Activated T-helper 1 cell treated with anti-CD3 and anti-CD28 coated beads, Interleukin-2, amount 50 U/mL, for 16 hours (primary cell): ENCODE measurements at regions not wholly inside any gene's neighbourhood (a gene's known extent, or its start where the extent isn't known, plus 50 kb on each side); places are given as distances from the start of the nearest gene placed in this dataset.

Experiments
- DNase-seq, 2 donors: peaks; one replicate each; pipeline ENCODE4 v3.0.0-alpha.2; 2020; ENCODE audit warnings: low read depth in 1 of 2, low spot score in 1 of 2

- no peak for DNase-seq
These were observed 321.3 kb upstream of the LCORL start for GRCh38 chr4:18342847-18343246.

DNA sequence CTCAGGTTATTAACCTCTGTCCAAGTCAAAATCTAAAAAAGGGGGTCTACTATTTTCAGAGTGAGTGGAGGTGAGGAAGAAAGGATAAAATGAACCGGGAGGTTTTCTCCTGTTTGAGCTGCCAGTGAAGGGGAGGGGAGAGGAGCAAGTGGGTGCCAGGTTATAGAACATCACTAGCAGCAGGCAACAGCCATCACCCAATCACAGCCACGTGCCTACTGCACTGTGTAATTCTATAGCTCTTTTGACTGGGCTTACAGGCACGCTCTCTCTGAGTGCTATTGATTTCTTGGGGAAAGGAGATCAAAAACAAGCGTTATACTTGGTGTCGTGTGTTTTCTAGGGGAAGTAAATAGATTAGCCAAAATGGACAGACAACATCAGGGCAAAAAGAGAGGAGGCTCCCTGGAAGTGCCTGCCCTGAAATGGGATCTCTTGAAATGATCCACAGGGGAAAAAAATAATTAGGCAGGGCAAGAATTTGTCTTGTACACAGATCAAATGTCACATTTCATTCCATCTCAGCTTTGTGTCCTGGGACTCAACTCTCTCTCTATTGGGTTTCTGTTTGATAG lies 300.5 kb upstream of the LCORL start:
- no peak for DNase-seq

GRCh38 chr4:18319431-18319830 lies 297.9 kb upstream of the LCORL start:
- DNase-seq: no peak

DNA sequence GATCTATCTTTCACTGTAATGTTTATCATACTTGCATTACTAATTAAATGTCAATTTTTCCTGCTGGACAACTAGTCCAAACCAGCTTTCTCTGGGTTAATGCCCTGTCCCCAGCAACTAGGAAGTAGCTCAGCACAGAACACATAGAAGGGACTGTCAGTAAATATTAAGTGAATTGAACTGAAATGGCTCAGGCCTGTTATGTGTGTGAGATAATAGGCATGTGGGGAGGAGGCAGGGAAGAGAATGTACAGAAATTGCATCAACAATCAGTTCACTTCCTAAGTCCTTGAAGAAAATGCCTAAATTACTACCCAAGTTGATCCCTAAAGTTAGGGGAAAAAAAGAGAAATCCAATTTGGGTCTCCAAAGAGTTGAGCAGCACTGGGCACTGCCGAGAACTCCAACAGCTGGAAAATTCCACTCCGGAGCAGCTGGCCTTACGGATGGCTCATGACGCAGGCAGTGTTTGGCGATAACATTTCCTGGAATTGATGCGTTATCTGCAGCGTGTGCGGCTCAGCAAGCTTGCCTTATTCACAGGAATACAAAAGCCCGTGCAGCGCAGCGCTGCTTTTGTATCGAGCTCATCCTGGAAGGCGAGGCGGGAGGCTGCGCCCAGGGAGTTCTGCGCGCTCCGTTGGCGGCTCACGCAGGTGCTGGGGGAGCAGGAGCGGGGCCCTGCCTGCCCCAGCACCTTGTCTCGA lies 297.3 kb upstream of the LCORL start:
- DNase-seq: no peak

GRCh38 chr4:18314731-18315130 lies 293.2 kb upstream of the LCORL start:
- DNase-seq: no peak

DNA sequence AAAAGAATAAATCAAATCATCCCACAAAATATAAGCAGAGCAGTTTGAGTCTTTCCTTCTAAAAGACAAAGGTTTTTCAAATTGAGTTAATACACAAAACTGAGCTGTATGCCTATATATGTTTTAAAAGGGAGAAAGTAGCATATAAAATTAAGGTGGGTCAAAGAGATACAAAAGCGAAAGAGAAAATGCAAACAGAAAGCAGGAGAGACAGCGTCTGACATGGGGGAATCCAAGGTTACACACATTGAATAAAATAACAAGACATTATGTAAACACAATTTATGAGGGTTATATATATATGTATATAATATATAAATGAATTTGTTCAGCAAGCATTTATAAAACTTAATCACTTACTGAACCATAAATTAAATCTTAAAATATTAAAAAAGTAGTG lies 276.1 kb upstream of the LCORL start:
- DNase-seq: no peak

DNA sequence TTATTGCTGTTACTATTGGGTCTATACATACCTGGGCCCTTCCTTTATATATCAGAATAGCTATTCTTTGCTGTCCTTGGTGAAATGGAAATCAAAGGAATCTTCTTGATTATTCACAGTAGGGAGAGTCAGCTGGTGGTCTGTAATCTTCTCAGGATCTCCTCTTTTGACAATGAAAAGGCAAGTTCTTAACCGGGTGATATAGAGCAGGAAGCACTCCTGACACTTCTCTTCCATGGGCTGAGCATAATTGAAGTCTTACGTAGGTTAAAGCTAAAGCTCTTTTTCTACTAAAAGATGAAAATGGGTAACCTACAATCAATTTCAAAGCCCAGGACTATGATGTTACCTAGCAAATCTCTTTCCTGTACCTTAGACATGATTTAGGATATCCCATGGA lies 274.9 kb upstream of the LCORL start:
- no peak for DNase-seq

DNA sequence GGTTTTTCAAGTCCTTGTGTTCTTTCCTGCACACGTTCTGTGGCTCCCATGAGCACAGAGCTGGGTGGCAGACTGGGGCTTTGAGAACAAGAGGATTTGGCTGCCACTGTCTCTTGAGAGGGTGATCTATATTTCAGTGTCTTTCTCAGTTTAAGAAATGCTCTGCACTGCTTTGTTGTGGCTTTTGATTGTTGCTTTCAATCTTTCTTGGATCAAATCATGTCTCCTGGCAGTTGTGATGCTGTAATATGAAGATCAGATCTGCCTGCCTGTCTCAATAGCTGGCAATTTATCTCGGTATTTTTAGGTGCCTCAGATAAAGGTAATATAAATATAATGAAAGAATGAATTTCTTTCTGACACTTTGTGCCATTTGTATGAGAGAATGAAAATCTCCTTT lies 273.3 kb upstream of the LCORL start:
- no peak for DNase-seq

DNA sequence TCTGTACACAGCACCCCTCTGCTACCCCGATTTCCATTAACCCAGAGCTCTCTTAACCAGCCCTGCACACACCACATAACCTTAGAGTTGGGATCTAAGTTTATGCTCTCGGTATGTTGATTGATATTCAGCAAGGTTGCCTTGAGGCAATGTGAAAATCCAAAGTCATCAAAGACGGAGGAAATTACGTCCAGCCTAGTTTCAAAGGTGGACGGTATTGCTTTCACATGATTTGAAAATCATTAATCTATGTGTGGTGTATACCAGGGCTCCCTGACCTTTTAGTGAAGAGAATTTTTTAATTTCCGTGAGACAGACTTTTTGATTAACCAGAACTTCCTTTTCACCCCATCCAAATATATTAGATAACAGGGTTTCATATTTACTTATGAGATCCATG lies 272.5 kb upstream of the LCORL start:
- no peak for DNase-seq

GRCh38 chr4:18292411-18292810 lies 270.9 kb upstream of the LCORL start:
- DNase-seq: no peak

GRCh38 chr4:18291981-18292380 lies 270.4 kb upstream of the LCORL start:
- no peak for DNase-seq

- DNase-seq: no peak
These were observed 269.7 kb upstream of the LCORL start for GRCh38 chr4:18291256-18291655.

- no peak for DNase-seq
These were observed 263.8 kb upstream of the LCORL start for GRCh38 chr4:18285357-18285756.

DNA sequence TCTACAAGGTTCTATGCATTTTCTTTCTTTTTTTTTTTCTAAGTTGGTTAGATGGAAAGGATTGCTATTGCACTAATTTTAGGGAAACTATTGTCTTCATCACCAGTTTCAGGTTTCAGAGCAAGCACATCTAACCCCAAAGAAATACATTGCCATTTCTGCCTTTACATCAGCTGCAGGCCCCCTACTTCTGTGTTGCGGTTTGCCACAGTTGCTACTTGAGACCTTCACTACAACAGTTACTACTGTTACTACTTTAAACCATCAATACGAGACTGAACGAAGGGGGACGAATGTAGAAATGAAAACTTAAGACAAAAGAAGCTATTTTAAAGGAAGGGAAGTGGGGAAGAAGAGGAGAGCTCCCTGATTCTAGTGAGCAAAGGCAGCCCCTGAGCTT lies 256.7 kb upstream of the LCORL start:
- no peak for DNase-seq

DNA sequence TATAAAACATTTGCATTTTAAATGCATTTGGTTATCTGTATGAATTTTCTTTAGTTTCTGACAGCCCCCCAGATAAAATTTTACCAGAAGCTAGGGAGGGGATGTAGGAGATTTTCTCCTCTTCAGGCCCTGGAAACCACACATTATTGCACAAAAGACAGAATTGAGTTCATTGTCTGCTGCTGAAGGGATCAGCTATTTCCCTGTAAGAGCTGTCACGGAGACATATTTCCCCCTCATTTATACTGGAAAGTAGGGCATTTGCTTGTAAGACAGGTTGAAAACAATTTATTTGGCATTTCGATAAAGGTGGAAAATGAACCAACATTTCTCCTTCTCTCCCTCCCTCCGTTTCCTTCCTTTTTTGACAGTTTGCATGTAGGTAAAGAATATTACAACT lies 241.3 kb upstream of the LCORL start:
- no peak for DNase-seq

GRCh38 chr4:18252052-18252451 lies 230.5 kb upstream of the LCORL start:
- no peak for DNase-seq

DNA sequence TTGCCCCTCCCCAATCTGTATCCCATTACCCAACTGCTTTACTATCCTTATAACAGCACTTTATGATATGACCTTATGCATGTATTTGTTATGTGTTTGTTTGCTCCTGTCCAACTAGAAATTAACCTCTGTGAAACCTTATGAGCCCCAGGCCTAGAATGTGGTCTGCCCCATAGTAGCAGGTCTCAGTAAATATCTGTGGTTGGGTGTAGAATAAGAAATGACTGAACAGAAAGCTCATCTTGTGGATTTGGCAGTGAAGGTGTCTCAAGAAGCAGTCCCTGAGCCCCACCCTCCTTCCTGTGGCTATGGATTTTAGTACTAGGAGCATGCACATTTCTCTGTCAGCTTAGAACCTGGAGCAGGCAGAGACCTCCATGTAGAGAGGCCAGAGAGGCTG lies 229.0 kb upstream of the LCORL start:
- no peak for DNase-seq

DNA sequence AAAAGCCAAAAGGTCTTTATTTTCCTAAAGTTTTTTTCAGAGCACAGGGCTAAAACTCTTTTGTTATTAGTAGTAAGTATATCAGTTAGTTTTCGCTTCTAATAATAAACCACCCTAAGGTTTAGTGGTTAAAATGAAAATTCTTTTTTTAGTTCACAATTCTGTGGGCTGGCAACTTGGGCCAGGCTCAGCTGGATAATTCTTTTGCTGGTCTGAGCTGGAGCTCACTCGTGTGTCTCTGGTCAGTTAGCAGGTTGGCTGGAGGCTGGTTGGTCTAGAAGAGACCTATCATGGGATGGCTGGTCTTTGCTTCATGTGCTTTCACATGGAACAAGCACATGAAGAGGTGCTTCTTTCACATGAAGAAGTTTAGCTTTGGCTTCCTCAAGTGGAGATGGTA lies 227.1 kb upstream of the LCORL start:
- DNase-seq: no peak

GRCh38 chr4:18247189-18247588 lies 225.6 kb upstream of the LCORL start:
- DNase-seq: no peak

DNA sequence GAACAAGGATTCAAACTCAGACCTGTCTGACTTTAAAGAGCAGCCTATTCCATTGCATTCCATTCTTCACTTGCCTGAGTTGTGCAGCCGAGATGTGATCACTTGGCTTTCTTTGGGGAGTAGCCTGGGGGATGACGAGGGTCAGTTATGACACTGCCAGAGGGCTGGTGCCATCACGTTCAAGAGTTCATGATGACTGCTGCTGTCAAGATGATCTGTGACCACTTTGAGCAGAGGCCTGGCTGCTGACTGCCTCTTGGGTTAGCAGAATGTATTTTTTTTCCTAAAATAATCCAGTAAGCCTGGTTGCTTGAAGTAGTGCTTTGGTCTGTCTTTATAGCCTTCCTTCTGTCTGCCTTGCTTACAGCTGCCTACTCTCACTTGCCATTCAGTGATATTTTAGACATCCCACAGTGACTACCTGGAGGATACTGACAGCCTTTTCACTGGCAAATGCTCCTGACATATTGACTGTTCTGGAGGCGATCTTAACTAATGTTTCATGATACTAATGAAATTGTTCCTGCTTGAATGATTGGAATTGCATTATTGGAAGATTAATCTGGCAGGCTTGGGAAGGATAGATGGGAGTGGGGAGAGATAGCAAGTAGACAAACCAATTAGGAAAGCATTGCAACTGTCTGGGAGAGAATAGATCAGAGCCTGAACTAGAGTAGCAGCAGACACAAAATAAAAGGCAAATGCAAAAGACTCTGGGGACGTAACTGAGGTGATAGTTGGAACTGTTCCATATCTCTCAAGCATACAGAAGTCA lies 221.6 kb upstream of the LCORL start:
- DNase-seq: no peak

- DNase-seq: no peak
These were observed 220.2 kb upstream of the LCORL start for GRCh38 chr4:18241727-18242126.

DNA sequence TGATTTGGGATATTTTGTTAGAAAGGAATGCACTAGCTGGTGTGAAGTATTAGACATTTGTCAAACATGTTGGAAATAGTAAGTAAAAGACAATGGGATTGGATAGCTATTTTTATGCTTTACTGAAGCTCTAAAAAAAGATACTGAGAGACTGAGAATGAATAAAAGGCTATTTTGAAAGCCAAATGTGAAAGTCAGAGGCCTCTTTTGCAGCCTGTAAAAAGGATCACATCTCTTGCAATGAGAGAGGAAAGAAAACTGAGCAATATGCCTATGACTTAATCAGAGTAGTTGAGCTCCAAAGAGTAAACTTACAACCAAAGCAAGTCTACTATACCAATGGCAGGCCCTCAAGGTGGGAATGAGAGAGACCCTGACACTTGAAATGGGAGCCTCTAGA lies 212.6 kb upstream of the LCORL start:
- no peak for DNase-seq

GRCh38 chr4:18231726-18232125 lies 210.2 kb upstream of the LCORL start:
- no peak for DNase-seq
